Osteoblast (primary cell): ENCODE measurements at regions not wholly inside any gene's neighbourhood (a gene's known extent, or its start where the extent isn't known, plus 50 kb on each side); places are given as distances from the start of the nearest gene placed in this dataset.

Experiments
- DNase-seq: peaks from one replicate; pipeline ENCODE4 v3.0.0; 2011; ENCODE audit warnings: low spot score, mixed read lengths; ENCODE audit not compliant: insufficient read length; ENCODE audit errors: missing footprints
- H2AFZ ChIP-seq: 2 replicates; pipeline ENCODE4 v1.6.0; 2011; ENCODE audit warnings: mild to moderate bottlenecking, low read length
- H3K27ac ChIP-seq: 2 replicates; pipeline ENCODE4 v1.5.1; 2011; ENCODE audit warnings: mild to moderate bottlenecking, low read depth, low read length, moderate library complexity
- H3K27me3 ChIP-seq: 2 replicates; pipeline ENCODE4 v1.6.0; 2012; ENCODE audit warnings: mild to moderate bottlenecking, control low read depth, inconsistent platforms, low read length, moderate library complexity; ENCODE audit not compliant: insufficient read depth
- H3K36me3 ChIP-seq: 2 replicates; pipeline ENCODE4 v1.5.1; 2011; ENCODE audit warnings: mild to moderate bottlenecking, low read length, control low read depth, moderate library complexity; ENCODE audit not compliant: insufficient read depth
- H3K4me1 ChIP-seq: 2 replicates; pipeline ENCODE4 v1.5.1; 2011; ENCODE audit warnings: mild to moderate bottlenecking, low read length, control low read depth, moderate library complexity; ENCODE audit not compliant: insufficient read depth
- H3K4me2 ChIP-seq: 2 replicates; pipeline ENCODE4 v1.6.0; 2011; ENCODE audit warnings: mild to moderate bottlenecking, low read length; ENCODE audit not compliant: insufficient read depth
- H3K4me3 ChIP-seq: fragments of 200-600 bp; sonication (generic); 3 replicates; pipeline ENCODE4 v1.5.1; 2012; ENCODE audit warnings: mild to moderate bottlenecking, low read length, inconsistent platforms; ENCODE audit not compliant: insufficient read depth
- H3K79me2 ChIP-seq: 2 replicates; pipeline ENCODE4 v1.6.0; 2012; ENCODE audit warnings: mild to moderate bottlenecking, low read length, control low read depth, inconsistent platforms; ENCODE audit not compliant: insufficient read depth
- H3K9me3 ChIP-seq: 2 replicates; pipeline ENCODE4 v1.5.1; 2011; ENCODE audit warnings: low read depth, low read length, control low read depth
- H4K20me1 ChIP-seq: 2 replicates; pipeline ENCODE4 v1.6.0; 2012; ENCODE audit warnings: mild to moderate bottlenecking, low read length, control low read depth; ENCODE audit not compliant: insufficient read depth
- CTCF ChIP-seq: IDR thresholded peaks from 2 replicates; pipeline ENCODE4 v1.5.1; 2011; ENCODE audit warnings: mild to moderate bottlenecking, low read depth, low read length, moderate library complexity; ENCODE audit errors: extremely low read depth

- peak overlapping the region; percentile 49 for H2AFZ ChIP-seq
- DNase-seq, result no peak
- H3K9me3 ChIP-seq, result no peaks in the 10 kb centered on the region
- no peaks in the 10 kb centered on the region for H3K36me3 ChIP-seq
- no peaks in the 10 kb centered on the region for H3K4me1 ChIP-seq
- H3K27ac ChIP-seq, result no peak overlapping the region
- H3K27me3 ChIP-seq, result no peaks in the 10 kb centered on the region
- H3K4me2 ChIP-seq, result no peak overlapping the region
- H4K20me1 ChIP-seq, result no peaks in the 10 kb centered on the region
- H3K79me2 ChIP-seq, result no peaks in the 10 kb centered on the region
- no peak overlapping the region for H3K4me3 ChIP-seq
- no peak for TF ChIP-seq CTCF
Measured at GRCh38 chr6:122042380-122042779, 357.1 kb upstream of the HSF2 start.

GRCh38 chr6:122042960-122043735 is 356.3 kb upstream of the HSF2 start:
- Histone ChIP-seq H3K36me3 (no peaks in the 10 kb centered on the region), H3K27me3 (no peaks in the 10 kb centered on the region), H2AFZ (peak overlapping the region; percentile 49), H4K20me1 (no peaks in the 10 kb centered on the region), H3K4me2 (peak overlapping the region; percentile 47), H3K79me2 (no peaks in the 10 kb centered on the region), H3K4me3 (no peak overlapping the region), H3K27ac (no peak overlapping the region), H3K9me3 (no peaks in the 10 kb centered on the region), H3K4me1 (no peaks in the 10 kb centered on the region)
- DNase-seq, result no peak
- no peak for TF ChIP-seq CTCF

- TF ChIP-seq CTCF, result no peak
- H3K9me3 ChIP-seq, result no peaks in the 10 kb centered on the region
- H3K27ac ChIP-seq, result peak overlapping the region; percentile 17
- no peaks in the 10 kb centered on the region for H4K20me1 ChIP-seq
- DNase-seq, result no peak
- no peaks in the 10 kb centered on the region for H3K4me1 ChIP-seq
- peak overlapping the region; percentile 77 for H3K4me2 ChIP-seq
- H2AFZ ChIP-seq, result peak overlapping the region; percentile 67
- no peaks in the 10 kb centered on the region for H3K36me3 ChIP-seq
- H3K4me3 ChIP-seq, result peak overlapping the region; percentile 45
- H3K79me2 ChIP-seq, result no peaks in the 10 kb centered on the region
- no peaks in the 10 kb centered on the region for H3K27me3 ChIP-seq
Measured at GRCh38 chr6:122048570-122048969, 350.9 kb upstream of the HSF2 start.

GRCh38 chr6:122049341-122049740 is 350.1 kb upstream of the HSF2 start:
- Histone ChIP-seq H3K4me3 (peak overlapping the region; percentile 45), H2AFZ (peak overlapping the region; percentile 67), H3K4me1 (no peaks in the 10 kb centered on the region), H3K9me3 (no peaks in the 10 kb centered on the region), H3K27me3 (no peaks in the 10 kb centered on the region), H4K20me1 (no peaks in the 10 kb centered on the region), H3K4me2 (peak overlapping the region; percentile 77), H3K79me2 (no peaks in the 10 kb centered on the region), H3K36me3 (no peaks in the 10 kb centered on the region), H3K27ac (peak overlapping the region; percentile 9)
- no peak for DNase-seq
- TF ChIP-seq CTCF, result no peak
